GM04504 (cell line): ENCODE measurements at regions not wholly inside any gene's neighbourhood (a gene's known extent, or its start where the extent isn't known, plus 50 kb on each side); places are given as distances from the start of the nearest gene placed in this dataset.
A peak's percentile ranks its signal among the peaks of the same experiment; 100 is the strongest.

Experiments used
- DNase-seq: peaks from one replicate; pipeline ENCODE4 v3.0.0-alpha.2; 2012; ENCODE audit warnings: low read depth

GRCh38 chr3:87413814-87414213 is 137.4 kb upstream of the POU1F1 start:
- DNase-seq, result no peak

GRCh38 chr3:87410110-87410509 is 133.7 kb upstream of the POU1F1 start:
- DNase-seq, result peak; percentile 10

- DNase-seq, result no peak
These were observed 121.9 kb upstream of the POU1F1 start for GRCh38 chr3:87398168-87398801.

GRCh38 chr3:87397211-87397610 is 120.8 kb upstream of the POU1F1 start:
- DNase-seq, result no peak

- DNase-seq, result no peak
These were observed 114.4 kb upstream of the POU1F1 start for GRCh38 chr3:87390821-87391220.

GRCh38 chr3:87390353-87390752 is 114.0 kb upstream of the POU1F1 start:
- DNase-seq, result no peak

GRCh38 chr3:87375231-87375682 is 98.9 kb upstream of the POU1F1 start:
- DNase-seq, result no peak

- no peak for DNase-seq
These were observed 93.6 kb upstream of the POU1F1 start for GRCh38 chr3:87370007-87370406.

- DNase-seq, result no peak
These were observed 91.4 kb upstream of the POU1F1 start for GRCh38 chr3:87367736-87368135.

- DNase-seq, result no peak
These were observed 87.3 kb upstream of the POU1F1 start for GRCh38 chr3:87363721-87364120.

- no peak for DNase-seq
These were observed 85.6 kb upstream of the POU1F1 start for GRCh38 chr3:87361956-87362355.

- DNase-seq, result no peak
These were observed 84.9 kb upstream of the POU1F1 start for GRCh38 chr3:87361271-87361670.

GRCh38 chr3:87359826-87360225 is 83.4 kb upstream of the POU1F1 start:
- DNase-seq, result no peak

GRCh38 chr3:87359025-87359424 is 82.6 kb upstream of the POU1F1 start:
- no peak for DNase-seq

GRCh38 chr3:87358066-87358465 is 81.7 kb upstream of the POU1F1 start:
- no peak for DNase-seq

GRCh38 chr3:87354398-87354797 is 78.0 kb upstream of the POU1F1 start:
- DNase-seq, result no peak

- DNase-seq, result no peak
These were observed 75.6 kb upstream of the POU1F1 start for GRCh38 chr3:87351937-87352336.

GRCh38 chr3:87350367-87351199 is 74.2 kb upstream of the POU1F1 start:
- peak; percentile 15 for DNase-seq

- DNase-seq, result no peak
These were observed 73.4 kb upstream of the POU1F1 start for GRCh38 chr3:87349833-87350232.

GRCh38 chr3:87336761-87337160 is 60.4 kb upstream of the POU1F1 start:
- no peak for DNase-seq

- DNase-seq, result no peak
These were observed 59.5 kb upstream of the POU1F1 start for GRCh38 chr3:87335931-87336330.

- peak; percentile 38 for DNase-seq
These were observed 57.1 kb upstream of the POU1F1 start for GRCh38 chr3:87333393-87333892.

- DNase-seq, result no peak
These were observed 56.4 kb upstream of the POU1F1 start for GRCh38 chr3:87332789-87333188.
